ENCODE measurements at regions not wholly inside any gene's neighbourhood (a gene's known extent, or its start where the extent isn't known, plus 50 kb on each side); places are given as distances from the start of the nearest gene placed in this dataset.
"Not testable (repeated sequence)": the region's sequence is repeated elsewhere in the genome, so short reads cannot be mapped to it uniquely, and the experiment has no call there.

DNA sequence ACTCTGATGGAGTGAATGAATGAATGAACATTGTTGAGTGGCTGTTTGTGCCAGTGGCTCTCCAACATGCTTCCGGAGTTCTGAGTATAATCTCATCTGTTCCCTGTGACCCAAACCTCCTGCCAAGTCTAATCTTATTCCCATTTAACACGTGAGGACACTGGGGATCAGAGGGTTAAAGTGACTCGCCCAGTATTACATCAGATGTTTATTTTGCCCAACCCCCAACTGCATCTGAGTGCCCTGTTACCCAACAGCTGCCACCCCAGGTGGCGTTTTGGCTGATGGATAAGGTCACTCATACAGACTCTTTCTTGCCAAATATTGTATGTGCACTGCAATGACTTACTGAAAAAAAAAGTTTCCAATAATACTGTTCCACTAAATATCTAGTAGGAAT lies 210.9 kb downstream of the EXOC5 start:
- ChIA-PET POLR2A (no interaction called here), CTCF (ENCODE audit: low intra/inter-chr PET ratio, low total read pairs) (no interaction called here)
- H3K9me3 ChIP-seq (ENCODE audit: low read length) = no peaks in the 10 kb centered on the region
- ATAC-seq = no peak
- DNase-seq (ENCODE audit: low spot score) = no peak
- H3K79me2 ChIP-seq (ENCODE audit: insufficient read depth, low read length) = no peaks in the 10 kb centered on the region
- H2AFZ ChIP-seq (ENCODE audit: low read length) = no peak overlapping the region
- BruUV-seq (replicated peaks) = no TSS peak
- intact Hi-C loops (cut with micrococcal nuclease; ENCODE audit: unreplicated experiment) = no loop called here
- TF ChIP-seq, protein P1, sequence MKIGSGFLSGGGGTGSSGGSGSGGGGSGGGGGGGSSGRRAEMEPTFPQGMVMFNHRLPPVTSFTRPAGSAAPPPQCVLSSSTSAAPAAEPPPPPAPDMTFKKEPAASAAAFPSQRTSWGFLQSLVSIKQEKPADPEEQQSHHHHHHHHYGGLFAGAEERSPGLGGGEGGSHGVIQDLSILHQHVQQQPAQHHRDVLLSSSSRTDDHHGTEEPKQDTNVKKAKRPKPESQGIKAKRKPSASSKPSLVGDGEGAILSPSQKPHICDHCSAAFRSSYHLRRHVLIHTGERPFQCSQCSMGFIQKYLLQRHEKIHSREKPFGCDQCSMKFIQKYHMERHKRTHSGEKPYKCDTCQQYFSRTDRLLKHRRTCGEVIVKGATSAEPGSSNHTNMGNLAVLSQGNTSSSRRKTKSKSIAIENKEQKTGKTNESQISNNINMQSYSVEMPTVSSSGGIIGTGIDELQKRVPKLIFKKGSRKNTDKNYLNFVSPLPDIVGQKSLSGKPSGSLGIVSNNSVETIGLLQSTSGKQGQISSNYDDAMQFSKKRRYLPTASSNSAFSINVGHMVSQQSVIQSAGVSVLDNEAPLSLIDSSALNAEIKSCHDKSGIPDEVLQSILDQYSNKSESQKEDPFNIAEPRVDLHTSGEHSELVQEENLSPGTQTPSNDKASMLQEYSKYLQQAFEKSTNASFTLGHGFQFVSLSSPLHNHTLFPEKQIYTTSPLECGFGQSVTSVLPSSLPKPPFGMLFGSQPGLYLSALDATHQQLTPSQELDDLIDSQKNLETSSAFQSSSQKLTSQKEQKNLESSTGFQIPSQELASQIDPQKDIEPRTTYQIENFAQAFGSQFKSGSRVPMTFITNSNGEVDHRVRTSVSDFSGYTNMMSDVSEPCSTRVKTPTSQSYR (CRISPR knock-in tag; IDR thresholded peaks at IDR 0.05; ENCODE audit: borderline replicate concordance) = peak; percentile 71; the same call in 1 of the 2 replicates
- TF ChIP-seq, protein P2, sequence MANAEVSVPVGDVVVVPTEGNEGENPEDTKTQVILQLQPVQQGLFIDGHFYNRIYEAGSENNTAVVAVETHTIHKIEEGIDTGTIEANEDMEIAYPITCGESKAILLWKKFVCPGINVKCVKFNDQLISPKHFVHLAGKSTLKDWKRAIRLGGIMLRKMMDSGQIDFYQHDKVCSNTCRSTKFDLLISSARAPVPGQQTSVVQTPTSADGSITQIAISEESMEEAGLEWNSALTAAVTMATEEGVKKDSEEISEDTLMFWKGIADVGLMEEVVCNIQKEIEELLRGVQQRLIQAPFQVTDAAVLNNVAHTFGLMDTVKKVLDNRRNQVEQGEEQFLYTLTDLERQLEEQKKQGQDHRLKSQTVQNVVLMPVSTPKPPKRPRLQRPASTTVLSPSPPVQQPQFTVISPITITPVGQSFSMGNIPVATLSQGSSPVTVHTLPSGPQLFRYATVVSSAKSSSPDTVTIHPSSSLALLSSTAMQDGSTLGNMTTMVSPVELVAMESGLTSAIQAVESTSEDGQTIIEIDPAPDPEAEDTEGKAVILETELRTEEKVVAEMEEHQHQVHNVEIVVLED (CRISPR knock-in tag; IDR thresholded peaks at IDR 0.05; ENCODE audit: borderline replicate concordance) = no peak
- no peak for TF ChIP-seq ZEB1 (IDR thresholded peaks at IDR 0.05; ENCODE audit: insufficient replicate concordance, low read depth)
- TF ChIP-seq, protein P3, sequence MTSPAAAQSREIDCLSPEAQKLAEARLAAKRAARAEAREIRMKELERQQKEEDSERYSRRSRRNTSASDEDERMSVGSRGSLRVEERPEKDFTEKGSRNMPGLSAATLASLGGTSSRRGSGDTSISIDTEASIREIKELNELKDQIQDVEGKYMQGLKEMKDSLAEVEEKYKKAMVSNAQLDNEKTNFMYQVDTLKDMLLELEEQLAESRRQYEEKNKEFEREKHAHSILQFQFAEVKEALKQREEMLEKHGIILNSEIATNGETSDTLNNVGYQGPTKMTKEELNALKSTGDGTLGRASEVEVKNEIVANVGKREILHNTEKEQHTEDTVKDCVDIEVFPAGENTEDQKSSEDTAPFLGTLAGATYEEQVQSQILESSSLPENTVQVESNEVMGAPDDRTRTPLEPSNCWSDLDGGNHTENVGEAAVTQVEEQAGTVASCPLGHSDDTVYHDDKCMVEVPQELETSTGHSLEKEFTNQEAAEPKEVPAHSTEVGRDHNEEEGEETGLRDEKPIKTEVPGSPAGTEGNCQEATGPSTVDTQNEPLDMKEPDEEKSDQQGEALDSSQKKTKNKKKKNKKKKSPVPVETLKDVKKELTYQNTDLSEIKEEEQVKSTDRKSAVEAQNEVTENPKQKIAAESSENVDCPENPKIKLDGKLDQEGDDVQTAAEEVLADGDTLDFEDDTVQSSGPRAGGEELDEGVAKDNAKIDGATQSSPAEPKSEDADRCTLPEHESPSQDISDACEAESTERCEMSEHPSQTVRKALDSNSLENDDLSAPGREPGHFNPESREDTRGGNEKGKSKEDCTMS (CRISPR knock-in tag; conservative IDR thresholded peaks at IDR 0.05) = no peak
- TF ChIP-seq BRD4 (CRISPR knock-in tag; IDR thresholded peaks at IDR 0.05) = no peak
- peak; percentile 67 for TF ChIP-seq ZNF652 (CRISPR knock-in tag; IDR thresholded peaks at IDR 0.05; ENCODE audit: borderline replicate concordance, low read depth)
- no peak for TF ChIP-seq KLF13 (CRISPR knock-in tag; IDR thresholded peaks at IDR 0.05)
- FAIRE-seq = no peak
- in situ Hi-C loops (cut with HindIII; ENCODE audit: extremely low pct_ligation_motif_present, low pct_unique_long_range_greater_than_20kb) = loop anchor here (25.0 kb wide), 1 partner anchor 371 kb away; no protein-coding TSS in a partner anchor
- no peak overlapping the region for H3K27ac ChIP-seq (ENCODE audit: extremely low read length, insufficient read depth, low read length)
- H3K4me1 ChIP-seq (ENCODE audit: insufficient read depth, low read length) = no peaks in the 10 kb centered on the region
- H4K20me1 ChIP-seq (ENCODE audit: insufficient read depth, low read length) = no peaks in the 10 kb centered on the region
- peaks cover 0 to 2% of the 10 kb centered on the region in 2 experiments; a peak in 2 of 5 replicates for H3K27me3 ChIP-seq (ENCODE audit: control insufficient read depth in 1 of 2, insufficient read depth in 2 of 2, low read length in 2 of 2)
- H3K4me2 ChIP-seq (ENCODE audit: low read depth, low read length) = no peak overlapping the region
- H3K36me3 ChIP-seq (replicated peaks in 1 of 2; ENCODE audit: control insufficient read depth in 1 of 2, insufficient read depth in 2 of 2, low read length in 2 of 2) = no peaks in the 10 kb centered on the region
- WGBS (ENCODE audit: low lambda C conversion rate) = 0% methylated on average over 4 of the region's 4 CpGs
- no peak overlapping the region for H3K9ac ChIP-seq (ENCODE audit: insufficient read depth, low read depth, low read length)
- no peak overlapping the region for H3K4me3 ChIP-seq (replicated peaks in 1 of 3; ENCODE audit: insufficient read depth in 1 of 3, low read depth in 2 of 3, low read length in 3 of 3)

DNA sequence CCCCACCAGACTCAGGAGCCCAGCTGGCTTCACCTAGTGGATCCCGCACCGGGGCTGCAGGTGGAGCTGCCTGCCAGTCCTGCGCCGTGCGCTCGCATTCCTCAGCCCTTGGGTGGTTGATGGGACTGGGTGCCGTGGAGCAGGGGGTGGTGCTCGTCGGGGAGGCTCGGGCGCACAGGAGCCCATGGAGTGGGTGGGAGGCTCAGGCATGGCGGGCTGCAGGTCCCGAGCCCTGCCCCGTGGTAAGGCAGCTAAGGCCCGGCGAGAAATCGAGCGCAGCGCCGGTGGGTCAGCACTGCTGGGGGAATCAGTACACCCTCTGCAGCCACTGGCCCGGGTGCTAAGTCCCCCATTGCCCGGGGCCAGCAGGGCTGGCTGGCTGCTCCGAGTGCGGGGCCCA lies 212.2 kb downstream of the EXOC5 start:
- H3K9me3 ChIP-seq (ENCODE audit: low read length); DNase-seq (ENCODE audit: low spot score); H3K4me2 ChIP-seq (ENCODE audit: low read depth, low read length); H3K79me2 ChIP-seq (ENCODE audit: insufficient read depth, low read length); POLR2A ChIA-PET; H3K4me3 ChIP-seq (replicated peaks in 1 of 3; ENCODE audit: insufficient read depth in 1 of 3, low read depth in 2 of 3, low read length in 3 of 3); ATAC-seq; H3K9ac ChIP-seq (ENCODE audit: insufficient read depth, low read depth, low read length); H3K27ac ChIP-seq (ENCODE audit: extremely low read length, insufficient read depth, low read length); H3K4me1 ChIP-seq (ENCODE audit: insufficient read depth, low read length); CTCF ChIA-PET (ENCODE audit: low intra/inter-chr PET ratio, low total read pairs); H3K36me3 ChIP-seq (replicated peaks in 1 of 2; ENCODE audit: control insufficient read depth in 1 of 2, insufficient read depth in 2 of 2, low read length in 2 of 2); intact Hi-C loops (cut with micrococcal nuclease; ENCODE audit: unreplicated experiment); H3K27me3 ChIP-seq (ENCODE audit: control insufficient read depth in 1 of 2, insufficient read depth in 2 of 2, low read length in 2 of 2); BruUV-seq (replicated peaks); FAIRE-seq; H2AFZ ChIP-seq (ENCODE audit: low read length); H4K20me1 ChIP-seq (ENCODE audit: insufficient read depth, low read length): not testable (repeated sequence)
- no CpG with 5 or more reads among the region's 24 CpGs for WGBS (ENCODE audit: low lambda C conversion rate)
- in situ Hi-C loops (cut with HindIII; ENCODE audit: extremely low pct_ligation_motif_present, low pct_unique_long_range_greater_than_20kb) = loop anchor here (25.0 kb wide), 1 partner anchor 369 kb away; no protein-coding TSS in a partner anchor

Data from HepG2 (cell line).